Effector memory CD8-positive, alpha-beta T cell (primary cell): ENCODE measurements at regions not wholly inside any gene's neighbourhood (a gene's known extent, or its start where the extent isn't known, plus 50 kb on each side); places are given as distances from the start of the nearest gene placed in this dataset.

ENCODE experiments used
- ATAC-seq: fragments of 150-1000 bp; cut with Tn5 transposase; replicated peaks from 2 replicates; pipeline ENCODE4 v1.10.0; 2021; ENCODE audit warnings: mild to moderate bottlenecking, moderate library complexity
- DNase-seq, 3 experiments: peaks; one replicate each; pipeline ENCODE4 v3.0.0; 2021
- H3K27ac Mint-ChIP-seq, 2 donors: one replicate each; pipeline ENCODE4 v1.8.0; 2022; ENCODE audit warnings: mild to moderate bottlenecking in 2 of 2, mixed read lengths in 2 of 2, moderate library complexity in 2 of 2
- H3K27me3 Mint-ChIP-seq, 2 donors: one replicate each; pipeline ENCODE4 v1.8.0; 2022; ENCODE audit warnings: mixed read lengths in 2 of 2
- H3K36me3 Mint-ChIP-seq: one replicate; pipeline ENCODE4 v1.8.0; 2022; ENCODE audit warnings: mild to moderate bottlenecking, moderate library complexity, mixed read lengths; ENCODE audit not compliant: insufficient read depth
- H3K4me1 Mint-ChIP-seq, 2 donors: one replicate each; pipeline ENCODE4 v1.8.0; 2022; ENCODE audit warnings: low read depth in 2 of 2, mixed read lengths in 2 of 2
- H3K4me3 Mint-ChIP-seq, 2 donors: one replicate each; pipeline ENCODE4 v1.8.0; 2022; ENCODE audit warnings: mild to moderate bottlenecking in 2 of 2, mixed read lengths in 2 of 2, moderate library complexity in 2 of 2
- H3K9me3 Mint-ChIP-seq, 2 donors: one replicate each; pipeline ENCODE4 v1.8.0; 2022; ENCODE audit warnings: mixed read lengths in 2 of 2

DNA sequence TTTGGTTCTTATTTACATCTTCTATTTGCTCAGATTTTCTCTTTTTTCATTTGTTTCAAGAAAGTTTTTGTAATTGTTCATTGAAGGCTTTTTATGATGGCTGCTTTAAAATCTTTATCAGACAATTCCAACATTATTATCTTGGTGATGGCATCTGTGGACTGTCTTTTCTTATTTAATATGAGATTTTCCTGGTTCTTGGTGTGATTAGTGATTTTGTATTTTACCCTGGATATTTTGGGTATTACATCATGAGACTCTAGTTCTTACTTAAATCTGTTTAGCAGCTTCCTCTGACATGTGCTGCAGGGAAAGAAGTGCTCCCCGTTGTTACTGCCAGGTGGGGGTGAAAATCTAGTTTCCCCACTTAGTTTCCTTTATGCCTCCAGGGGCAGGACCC is 94.2 kb upstream of the ANKH start:
- Mint-ChIP-seq H3K27me3 (peaks cover 5 to 18% of the 10 kb centered on the region in 2 donors), H3K4me3 (no peak overlapping the region), H3K4me1 (no peaks in the 10 kb centered on the region), H3K36me3 (no peaks in the 10 kb centered on the region), H3K27ac (no peak overlapping the region), H3K9me3 (no peaks in the 10 kb centered on the region)
- ATAC-seq (no peak), DNase-seq (no peak)

GRCh38 chr5:14962604-14963003 is 91.0 kb upstream of the ANKH start:
- Mint-ChIP-seq H3K9me3 (no peaks in the 10 kb centered on the region), H3K27me3 (peaks cover 0 to 6% of the 10 kb centered on the region in 2 donors), H3K4me3 (no peak overlapping the region), H3K4me1 (no peaks in the 10 kb centered on the region), H3K36me3 (no peaks in the 10 kb centered on the region), H3K27ac (no peak overlapping the region)
- ATAC-seq (no peak), DNase-seq (no peak)

GRCh38 chr5:14960120-14960462 is 88.5 kb upstream of the ANKH start:
- no peaks in the 10 kb centered on the region for H3K27me3 Mint-ChIP-seq
- no peak overlapping the region for H3K4me3 Mint-ChIP-seq
- no peak for ATAC-seq
- DNase-seq, result no peak
- H3K27ac Mint-ChIP-seq, result no peak overlapping the region
- no peaks in the 10 kb centered on the region for H3K9me3 Mint-ChIP-seq
- H3K36me3 Mint-ChIP-seq, result no peaks in the 10 kb centered on the region
- H3K4me1 Mint-ChIP-seq, result no peaks in the 10 kb centered on the region

DNA sequence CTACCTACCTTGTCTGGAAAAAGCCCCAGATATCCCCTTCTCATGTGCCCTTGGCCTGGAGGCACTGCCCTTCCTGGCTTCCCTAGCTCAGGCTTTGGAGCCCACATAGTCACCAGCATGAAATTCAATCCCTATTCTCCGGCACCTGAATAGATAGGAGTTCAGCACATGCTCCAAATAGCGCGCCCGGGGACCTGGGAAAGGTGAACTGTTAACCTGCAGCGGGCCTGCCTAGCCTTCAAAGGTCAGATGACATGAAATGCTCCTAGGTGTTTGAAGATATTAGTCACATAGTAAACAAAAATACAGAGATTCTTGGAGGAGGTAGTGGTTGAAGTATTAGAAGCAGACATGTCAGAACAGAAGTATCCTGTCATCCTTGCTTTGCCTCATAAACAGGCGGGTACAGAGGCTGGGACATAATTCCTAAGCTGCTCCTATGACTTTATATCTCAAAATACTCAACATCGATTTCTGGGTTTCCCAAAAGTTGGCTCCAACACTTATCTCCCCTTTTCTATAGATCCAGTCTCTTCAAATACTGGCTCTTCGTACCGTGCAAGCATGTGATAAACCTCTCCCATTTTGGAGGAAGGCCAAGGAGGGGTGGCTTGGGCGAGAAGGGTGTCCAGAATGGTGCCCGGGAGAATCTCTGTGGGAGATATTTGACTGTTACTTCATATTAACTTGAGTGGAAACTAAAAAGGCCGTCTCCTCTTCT is 88.0 kb upstream of the ANKH start:
- ATAC-seq (no peak), DNase-seq (no peak)
- Mint-ChIP-seq H3K9me3 (no peaks in the 10 kb centered on the region), H3K4me3 (no peak overlapping the region), H3K27me3 (no peaks in the 10 kb centered on the region), H3K36me3 (no peaks in the 10 kb centered on the region), H3K4me1 (no peaks in the 10 kb centered on the region), H3K27ac (no peak overlapping the region)

GRCh38 chr5:14958188-14958587 is 86.6 kb upstream of the ANKH start:
- no peak overlapping the region for H3K4me3 Mint-ChIP-seq
- H3K9me3 Mint-ChIP-seq, result no peaks in the 10 kb centered on the region
- no peaks in the 10 kb centered on the region for H3K4me1 Mint-ChIP-seq
- peaks cover 0 to 10% of the 10 kb centered on the region in 2 donors for H3K27me3 Mint-ChIP-seq
- H3K36me3 Mint-ChIP-seq, result no peaks in the 10 kb centered on the region
- DNase-seq, result no peak
- no peak for ATAC-seq
- no peak overlapping the region for H3K27ac Mint-ChIP-seq

- Mint-ChIP-seq H3K36me3 (no peaks in the 10 kb centered on the region), H3K27ac (no peak overlapping the region), H3K4me3 (no peak overlapping the region), H3K9me3 (no peaks in the 10 kb centered on the region), H3K4me1 (no peaks in the 10 kb centered on the region), H3K27me3 (peaks cover 0 to 11% of the 10 kb centered on the region in 2 donors)
- DNase-seq (no peak), ATAC-seq (no peak)
These were observed 85.0 kb upstream of the ANKH start for GRCh38 chr5:14956423-14957046.

GRCh38 chr5:14954616-14955343 is 83.2 kb upstream of the ANKH start:
- Mint-ChIP-seq H3K27ac (no peak overlapping the region), H3K27me3 (peaks cover 0 to 11% of the 10 kb centered on the region in 2 donors), H3K4me3 (no peak overlapping the region), H3K9me3 (no peaks in the 10 kb centered on the region), H3K4me1 (no peaks in the 10 kb centered on the region), H3K36me3 (no peaks in the 10 kb centered on the region)
- ATAC-seq (no peak), DNase-seq (no peak)

GRCh38 chr5:14954216-14954615 is 82.6 kb upstream of the ANKH start:
- H3K4me3 Mint-ChIP-seq, result no peak overlapping the region

GRCh38 chr5:14953075-14953607 is 81.6 kb upstream of the ANKH start:
- H3K36me3 Mint-ChIP-seq, result no peaks in the 10 kb centered on the region
- no peak overlapping the region for H3K4me3 Mint-ChIP-seq
- no peaks in the 10 kb centered on the region for H3K9me3 Mint-ChIP-seq
- no peak for ATAC-seq
- H3K4me1 Mint-ChIP-seq, result no peaks in the 10 kb centered on the region
- H3K27me3 Mint-ChIP-seq, result peaks cover 0 to 11% of the 10 kb centered on the region in 2 donors
- H3K27ac Mint-ChIP-seq, result no peak overlapping the region
- DNase-seq, result no peak

More at GRCh38 chr5:14954216-14954615, 82.6 kb upstream of the ANKH start:
- Mint-ChIP-seq H3K27ac (no peak overlapping the region), H3K36me3 (no peaks in the 10 kb centered on the region), H3K4me1 (no peaks in the 10 kb centered on the region), H3K9me3 (no peaks in the 10 kb centered on the region), H3K27me3 (peaks cover 0 to 11% of the 10 kb centered on the region in 2 donors)
- ATAC-seq (no peak), DNase-seq (no peak)

DNA sequence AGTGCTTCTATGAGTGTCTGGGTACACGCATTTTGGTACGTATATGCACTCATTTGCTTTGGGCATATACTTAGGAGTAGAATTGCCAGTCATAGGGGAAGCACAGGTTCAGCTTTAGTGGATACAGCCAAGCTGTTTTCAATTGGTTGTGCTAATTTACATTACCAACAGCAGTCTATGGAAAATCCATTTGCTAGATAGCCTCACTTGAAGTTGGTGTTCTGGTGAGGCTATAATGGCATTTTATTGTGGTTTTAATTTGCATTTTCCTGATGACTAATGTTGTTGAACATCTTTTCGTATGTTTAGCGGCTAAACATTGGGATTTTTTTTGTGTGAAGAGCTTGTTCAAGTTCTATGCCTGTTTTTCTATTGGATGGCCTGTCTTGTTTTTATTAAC is 76.8 kb upstream of the ANKH start:
- no peaks in the 10 kb centered on the region for H3K4me1 Mint-ChIP-seq
- H3K27ac Mint-ChIP-seq, result peak overlapping the region in 1 of 2 donors; percentile 10

GRCh38 chr5:14946815-14947620 is 75.4 kb upstream of the ANKH start:
- Mint-ChIP-seq H3K27ac (no peak overlapping the region), H3K4me3 (no peak overlapping the region), H3K4me1 (no peaks in the 10 kb centered on the region), H3K9me3 (no peaks in the 10 kb centered on the region), H3K36me3 (no peaks in the 10 kb centered on the region), H3K27me3 (peaks cover 20 to 24% of the 10 kb centered on the region in 2 donors)
- peak; percentile 89 for ATAC-seq
- peak; percentile 23 to 36 (median 33) for DNase-seq

More for the DNA sequence above, 76.8 kb upstream of the ANKH start:
- ATAC-seq, result no peak
- Mint-ChIP-seq H3K4me3 (no peak overlapping the region), H3K9me3 (no peaks in the 10 kb centered on the region), H3K36me3 (no peaks in the 10 kb centered on the region), H3K27me3 (peaks cover 15 to 26% of the 10 kb centered on the region in 2 donors)
- DNase-seq, result no peak

DNA sequence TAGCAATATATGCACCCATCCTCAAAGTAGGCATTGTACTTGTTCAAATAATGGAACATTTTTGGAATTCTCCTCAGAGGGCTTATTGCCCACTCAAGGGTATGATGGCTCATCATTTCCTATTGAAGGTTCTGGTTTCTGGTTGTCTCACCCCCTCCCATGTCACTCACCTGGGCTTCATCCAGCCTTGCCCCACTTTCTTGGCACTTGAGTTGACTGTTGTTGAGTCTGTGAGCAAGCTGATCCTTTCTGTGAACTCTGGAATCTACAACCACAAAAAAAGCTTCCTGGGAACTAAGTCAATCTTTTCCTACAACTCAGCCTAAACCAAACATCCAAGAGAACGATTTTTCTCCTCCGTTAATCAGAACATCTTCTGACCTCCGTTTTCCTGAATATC is 73.9 kb upstream of the ANKH start:
- H3K27me3 Mint-ChIP-seq, result peaks cover 25 to 35% of the 10 kb centered on the region in 2 donors

GRCh38 chr5:14944996-14945395 is 73.4 kb upstream of the ANKH start:
- H3K4me3 Mint-ChIP-seq, result no peak overlapping the region
- H3K36me3 Mint-ChIP-seq, result no peaks in the 10 kb centered on the region
- H3K4me1 Mint-ChIP-seq, result no peaks in the 10 kb centered on the region
- H3K27me3 Mint-ChIP-seq, result peaks cover 28 to 38% of the 10 kb centered on the region in 2 donors
- ATAC-seq (no peak), DNase-seq (no peak)
- no peaks in the 10 kb centered on the region for H3K9me3 Mint-ChIP-seq
- no peak overlapping the region for H3K27ac Mint-ChIP-seq

More for the DNA sequence above, 73.9 kb upstream of the ANKH start:
- Mint-ChIP-seq H3K27ac (no peak overlapping the region), H3K4me3 (no peak overlapping the region), H3K4me1 (no peaks in the 10 kb centered on the region), H3K36me3 (no peaks in the 10 kb centered on the region), H3K9me3 (no peaks in the 10 kb centered on the region)
- no peak for ATAC-seq
- DNase-seq, result no peak
